Smooth muscle cell (in vitro differentiated cells): ENCODE measurements at regions not wholly inside any gene's neighbourhood (a gene's known extent, or its start where the extent isn't known, plus 50 kb on each side); places are given as distances from the start of the nearest gene placed in this dataset.
A peak's percentile ranks its signal among the peaks of the same experiment; 100 is the strongest.

Experiments used
- DNase-seq: peaks from one replicate; lab custom pipeline; 2025; ENCODE audit not compliant: unreplicated experiment; lab: John Stamatoyannopoulos, UW
- H2AFZ ChIP-seq: fragments of 200-600 bp; sonication (generic); 2 replicates; pipeline ENCODE4 v1.6.0; 2016; ENCODE audit warnings: antibody characterized with exemption, low read depth, mild to moderate bottlenecking
- H3F3A ChIP-seq: fragments of 200-600 bp; sonication (generic); 2 replicates; pipeline ENCODE4 v1.6.0; 2017; ENCODE audit warnings: antibody characterized with exemption, low read depth
- H3K27ac ChIP-seq: fragments of 200-600 bp; sonication (generic); 2 replicates; pipeline ENCODE4 v1.5.1; 2016; ENCODE audit warnings: low read depth, mild to moderate bottlenecking
- H3K27me3 ChIP-seq: fragments of 200-600 bp; sonication (generic); 2 replicates; pipeline ENCODE4 v1.6.1; 2016; ENCODE audit warnings: low read depth, mild to moderate bottlenecking
- H3K36me3 ChIP-seq: fragments of 200-600 bp; sonication (generic); 2 replicates; pipeline ENCODE4 v1.5.1; 2016; ENCODE audit warnings: low read depth
- H3K4me1 ChIP-seq: fragments of 200-600 bp; sonication (generic); 2 replicates; pipeline ENCODE4 v1.5.1; 2016; ENCODE audit warnings: low read depth
- H3K4me2 ChIP-seq: fragments of 200-600 bp; sonication (generic); 2 replicates; pipeline ENCODE4 v1.6.0; 2016; ENCODE audit warnings: mild to moderate bottlenecking
- H3K4me3 ChIP-seq: fragments of 200-600 bp; sonication (generic); 2 replicates; pipeline ENCODE4 v1.5.1; 2016; ENCODE audit warnings: mild to moderate bottlenecking
- H3K79me2 ChIP-seq: fragments of 200-600 bp; sonication (generic); 2 replicates; pipeline ENCODE4 v1.6.0; 2016; ENCODE audit warnings: low read depth, mild to moderate bottlenecking
- H3K9ac ChIP-seq: fragments of 200-600 bp; sonication (generic); 2 replicates; pipeline ENCODE4 v1.6.0; 2016; ENCODE audit warnings: low read depth
- H3K9me3 ChIP-seq: fragments of 200-600 bp; sonication (generic); replicated peaks from 2 replicates; pipeline ENCODE4 v1.5.1; 2016; ENCODE audit warnings: low read depth
- H4K20me1 ChIP-seq: fragments of 200-600 bp; sonication (generic); 2 replicates; pipeline ENCODE4 v1.6.0; 2016; ENCODE audit warnings: low read depth
- WGBS: methylation state at CpG from one replicate; pipeline ENCODE4 v1.1.7; 2016; ENCODE audit warnings: low lambda C conversion rate; 5-methylcytosine and 5-hydroxymethylcytosine counted together
- TF ChIP-seq, protein P1 (sequence below): fragments of 200-600 bp; sonication (generic); IDR thresholded peaks from 2 replicates; pipeline ENCODE4 v1.5.1; 2017; ENCODE audit warnings: borderline replicate concordance, mild to moderate bottlenecking, antibody characterized with exemption; ENCODE audit not compliant: insufficient read depth, poor library complexity, severe bottlenecking

DNA sequence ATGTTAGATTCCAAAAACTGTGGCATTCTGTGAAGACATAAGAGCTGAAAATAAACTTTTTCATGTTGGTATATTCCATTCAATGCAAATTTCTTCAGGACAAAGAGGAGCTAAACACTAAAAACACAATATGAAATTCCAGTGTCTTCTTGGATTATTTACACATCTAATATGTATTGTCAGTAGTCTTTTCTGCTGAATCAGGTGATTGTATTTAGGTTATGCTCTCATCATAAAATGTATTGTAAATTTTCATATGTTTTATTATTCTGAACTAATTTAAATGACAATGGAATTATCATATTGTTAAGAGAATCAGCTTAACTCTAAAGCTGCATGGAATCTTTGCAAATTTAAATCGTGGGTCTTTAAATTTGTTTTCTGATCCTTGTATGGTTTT, 526.7 kb downstream of the PDHA2 start:
- Histone ChIP-seq H3K36me3 (no peaks in the 10 kb centered on the region), H3K9me3 (no peaks in the 10 kb centered on the region), H3K4me3 (no peak overlapping the region), H3F3A (no peaks in the 10 kb centered on the region), H3K4me2 (no peak overlapping the region), H3K79me2 (no peaks in the 10 kb centered on the region), H3K27ac (no peak overlapping the region), H3K4me1 (no peaks in the 10 kb centered on the region), H3K27me3 (no peaks in the 10 kb centered on the region), H3K9ac (no peak overlapping the region), H2AFZ (no peak overlapping the region), H4K20me1 (no peaks in the 10 kb centered on the region)
- TF ChIP-seq, protein P1, sequence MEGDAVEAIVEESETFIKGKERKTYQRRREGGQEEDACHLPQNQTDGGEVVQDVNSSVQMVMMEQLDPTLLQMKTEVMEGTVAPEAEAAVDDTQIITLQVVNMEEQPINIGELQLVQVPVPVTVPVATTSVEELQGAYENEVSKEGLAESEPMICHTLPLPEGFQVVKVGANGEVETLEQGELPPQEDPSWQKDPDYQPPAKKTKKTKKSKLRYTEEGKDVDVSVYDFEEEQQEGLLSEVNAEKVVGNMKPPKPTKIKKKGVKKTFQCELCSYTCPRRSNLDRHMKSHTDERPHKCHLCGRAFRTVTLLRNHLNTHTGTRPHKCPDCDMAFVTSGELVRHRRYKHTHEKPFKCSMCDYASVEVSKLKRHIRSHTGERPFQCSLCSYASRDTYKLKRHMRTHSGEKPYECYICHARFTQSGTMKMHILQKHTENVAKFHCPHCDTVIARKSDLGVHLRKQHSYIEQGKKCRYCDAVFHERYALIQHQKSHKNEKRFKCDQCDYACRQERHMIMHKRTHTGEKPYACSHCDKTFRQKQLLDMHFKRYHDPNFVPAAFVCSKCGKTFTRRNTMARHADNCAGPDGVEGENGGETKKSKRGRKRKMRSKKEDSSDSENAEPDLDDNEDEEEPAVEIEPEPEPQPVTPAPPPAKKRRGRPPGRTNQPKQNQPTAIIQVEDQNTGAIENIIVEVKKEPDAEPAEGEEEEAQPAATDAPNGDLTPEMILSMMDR = no peak
- 90% methylated on average over 1 of the region's 1 CpG for WGBS
- no peak for DNase-seq

DNA sequence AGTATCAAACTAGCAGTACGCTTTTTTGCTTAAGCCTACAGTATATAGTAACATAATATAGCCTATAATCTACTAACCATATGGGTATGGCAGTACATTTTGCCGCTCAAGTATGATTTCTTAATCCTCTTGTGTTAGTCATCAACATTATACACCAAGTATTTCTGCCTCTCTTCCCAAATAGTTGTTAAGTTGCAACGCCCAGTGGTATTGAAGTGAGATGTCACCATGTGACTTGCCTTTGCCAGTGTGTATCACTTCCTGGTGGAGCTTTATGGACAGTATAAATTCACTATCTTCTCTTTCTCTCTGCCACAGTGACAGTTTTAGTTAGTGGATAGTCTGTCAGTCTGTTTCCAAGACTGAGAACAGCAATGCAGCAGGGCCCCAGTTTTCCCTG, 535.5 kb downstream of the PDHA2 start:
- Histone ChIP-seq H3K4me3 (no peak overlapping the region), H3K79me2 (no peaks in the 10 kb centered on the region), H4K20me1 (no peaks in the 10 kb centered on the region), H3K9ac (no peak overlapping the region), H2AFZ (peak overlapping the region; percentile 87), H3K27ac (no peak overlapping the region), H3K4me2 (no peak overlapping the region), H3F3A (no peaks in the 10 kb centered on the region), H3K4me1 (no peaks in the 10 kb centered on the region), H3K27me3 (no peaks in the 10 kb centered on the region), H3K36me3 (no peaks in the 10 kb centered on the region), H3K9me3 (no peaks in the 10 kb centered on the region)
- DNase-seq = no peak
- TF ChIP-seq, protein P1 = no peak
- 70% methylated on average over 3 of the region's 3 CpGs for WGBS

DNA sequence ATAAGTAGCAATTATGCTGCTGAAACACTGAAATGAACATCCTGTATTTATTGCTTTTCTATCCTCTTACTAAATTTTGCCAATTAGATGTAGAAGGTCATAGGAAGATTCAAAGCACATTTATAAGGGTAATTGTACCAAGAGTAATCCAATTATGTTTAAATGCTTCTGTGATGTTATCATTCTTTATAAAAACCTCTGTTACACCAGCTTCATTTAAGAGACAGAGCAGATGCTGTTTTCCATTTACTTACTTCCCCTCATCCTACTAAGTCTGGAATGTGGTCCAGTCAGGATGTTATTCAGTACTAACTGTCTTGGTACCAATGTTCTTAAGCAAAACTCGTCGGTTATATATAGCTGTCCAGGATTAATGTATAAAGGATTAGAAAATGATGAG, 539.6 kb downstream of the PDHA2 start:
- H4K20me1 ChIP-seq = no peaks in the 10 kb centered on the region
- no peak overlapping the region for H3K4me3 ChIP-seq
- H3K27me3 ChIP-seq = no peaks in the 10 kb centered on the region
- 92% methylated on average over 2 of the region's 2 CpGs for WGBS
- TF ChIP-seq, protein P1 = no peak
- no peaks in the 10 kb centered on the region for H3K79me2 ChIP-seq
- no peak for DNase-seq
- H3K27ac ChIP-seq = no peak overlapping the region
- H2AFZ ChIP-seq = no peak overlapping the region
- no peaks in the 10 kb centered on the region for H3F3A ChIP-seq
- no peaks in the 10 kb centered on the region for H3K4me1 ChIP-seq
- no peak overlapping the region for H3K4me2 ChIP-seq
- H3K9me3 ChIP-seq = no peaks in the 10 kb centered on the region
- no peak overlapping the region for H3K9ac ChIP-seq
- no peaks in the 10 kb centered on the region for H3K36me3 ChIP-seq

DNA sequence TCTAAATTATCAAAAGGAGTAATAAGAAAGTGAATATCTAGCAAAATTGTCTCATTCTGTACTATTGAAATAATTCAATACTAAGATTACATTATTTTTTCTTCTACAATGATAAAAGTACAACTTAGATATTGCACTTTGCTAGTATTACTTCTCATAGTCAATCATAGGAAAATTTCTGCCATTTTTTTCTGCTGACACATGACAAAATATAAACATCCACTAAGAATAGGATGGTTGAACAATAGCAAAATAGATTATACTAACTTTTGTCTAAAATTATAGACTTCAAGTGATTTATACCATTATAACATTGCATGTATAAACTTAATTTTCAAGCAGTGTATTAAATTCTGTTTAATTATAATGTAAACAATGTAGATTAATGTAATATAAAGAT, 540.2 kb downstream of the PDHA2 start:
- H3K9ac ChIP-seq = no peak overlapping the region
- TF ChIP-seq, protein P1 = no peak
- H3K4me3 ChIP-seq = no peak overlapping the region
- H3K27me3 ChIP-seq = no peaks in the 10 kb centered on the region
- no peak overlapping the region for H3K4me2 ChIP-seq
- no peaks in the 10 kb centered on the region for H3F3A ChIP-seq
- H3K79me2 ChIP-seq = no peaks in the 10 kb centered on the region
- no peaks in the 10 kb centered on the region for H3K9me3 ChIP-seq
- no peaks in the 10 kb centered on the region for H3K4me1 ChIP-seq
- H2AFZ ChIP-seq = no peak overlapping the region
- H3K27ac ChIP-seq = no peak overlapping the region
- no peaks in the 10 kb centered on the region for H4K20me1 ChIP-seq
- H3K36me3 ChIP-seq = no peaks in the 10 kb centered on the region
- DNase-seq = no peak
